HepG2 (cell line): ENCODE measurements at regions not wholly inside any gene's neighbourhood (a gene's known extent, or its start where the extent isn't known, plus 50 kb on each side); places are given as distances from the start of the nearest gene placed in this dataset.

Source experiments
- ATAC-seq: fragments of 200-7000 bp; cut with Tn5 transposase; 3 replicates; pipeline ENCODE4 v1.9.1; 2020; ENCODE audit warnings: mild to moderate bottlenecking, moderate library complexity
- BruUV-seq: library from RNA; stranded (reverse); fragments of 400-500 nt; replicated peaks from 2 replicates; lab custom pipeline; 2021; lab: Mats Ljungman, UMichigan
- CTCF ChIA-PET: fragments of 300-600 bp; formaldehyde crosslinking; extraction: SDS; loops from one replicate; lab custom pipeline; 2021; ENCODE audit warnings: low total read pairs, inconsistent platforms, low intra/inter-chr PET ratio; lab: Yijun Ruan, JAX
- POLR2A ChIA-PET: fragments of 350-600 bp; sonication (Branson Sonifier 250); formaldehyde crosslinking; loops from one replicate; lab custom pipeline; 2020; ENCODE audit warnings: antibody characterized with exemption, inconsistent platforms; lab: Yijun Ruan, JAX
- DNase-seq: peaks from one replicate; pipeline ENCODE4 v3.0.0-alpha.2; 2015; ENCODE audit warnings: low spot score
- FAIRE-seq: peaks from 3 replicates; lab custom pipeline; 2011; peaks lifted over from hg19 to GRCh38; lab: Jason Lieb, UNC
- H2AFZ ChIP-seq: one replicate; pipeline ENCODE4 v1.6.1; 2011; ENCODE audit warnings: low read length, inconsistent platforms
- H3K27ac ChIP-seq: fragments of 300-600 bp; 3 replicates; pipeline ENCODE4 v1.8.0; 2011; ENCODE audit warnings: mixed run types, mild to moderate bottlenecking, mixed read lengths, low read length, inconsistent platforms; ENCODE audit not compliant: insufficient read depth; ENCODE audit errors: extremely low read length
- H3K27me3 ChIP-seq, 2 experiments: fragments of 200-600 bp in 1 of 2; 2 replicates in 1 of 2; 3 replicates in 1 of 2; pipeline versions ENCODE4 v1.6.0 to v1.8.0; 2011; ENCODE audit warnings: low read length in 2 of 2, mild to moderate bottlenecking in 2 of 2, moderate library complexity in 2 of 2, inconsistent platforms in 1 of 2; ENCODE audit not compliant: insufficient read depth in 2 of 2, control insufficient read depth in 1 of 2
- H3K36me3 ChIP-seq, 2 experiments: fragments of 200-600 bp in 1 of 2; replicated peaks in 1 of 2; 2 replicates in 1 of 2; 3 replicates in 1 of 2; pipeline versions ENCODE4 v1.5.1 to v1.8.0; 2011; ENCODE audit warnings: low read length in 2 of 2, inconsistent platforms in 1 of 2; ENCODE audit not compliant: insufficient read depth in 2 of 2, control insufficient read depth in 1 of 2
- H3K4me1 ChIP-seq: 2 replicates; pipeline ENCODE4 v1.5.1; 2012; ENCODE audit warnings: low read length, inconsistent platforms; ENCODE audit not compliant: insufficient read depth
- H3K4me2 ChIP-seq: 2 replicates; pipeline ENCODE4 v1.6.0; 2011; ENCODE audit warnings: low read depth, low read length, inconsistent platforms
- H3K4me3 ChIP-seq, 3 experiments: fragments of 200-600 bp in 1 of 3; sonication (generic), shearing (Covaris generic) in 1 of 3; replicated peaks in 1 of 3; 2 replicates each; pipeline ENCODE4 v1.5.1; 2011 to 2016; ENCODE audit warnings: low read length in 3 of 3, inconsistent platforms in 2 of 3, low read depth in 2 of 3, mild to moderate bottlenecking in 2 of 3, control low read depth in 1 of 3, mixed read lengths in 1 of 3; ENCODE audit not compliant: insufficient read depth in 1 of 3
- H3K79me2 ChIP-seq: one replicate; pipeline ENCODE4 v1.6.1; 2011; ENCODE audit warnings: low read length, inconsistent platforms; ENCODE audit not compliant: insufficient read depth
- H3K9ac ChIP-seq: 2 replicates; pipeline ENCODE4 v1.6.0; 2011; ENCODE audit warnings: mild to moderate bottlenecking, low read depth, low read length, inconsistent platforms; ENCODE audit not compliant: insufficient read depth
- H3K9me3 ChIP-seq: 2 replicates; pipeline ENCODE4 v1.5.1; 2012; ENCODE audit warnings: mild to moderate bottlenecking, low read length
- H4K20me1 ChIP-seq: 2 replicates; pipeline ENCODE4 v1.6.0; 2011; ENCODE audit warnings: inconsistent platforms, mild to moderate bottlenecking, low read length, moderate library complexity; ENCODE audit not compliant: insufficient read depth
- AHDC1 ChIP-seq: sonication (generic); formaldehyde crosslinking; IDR thresholded peaks from 2 replicates; pipeline ENCODE4 v1.5.1; 2020; ENCODE audit warnings: mild to moderate bottlenecking, missing genetic modification reagents, borderline replicate concordance
- ATRX ChIP-seq: sonication (generic); formaldehyde crosslinking; IDR thresholded peaks from 2 replicates; pipeline ENCODE4 v1.4.0; 2020; ENCODE audit warnings: missing genetic modification reagents, borderline replicate concordance
- GTF3A ChIP-seq: sonication (generic); formaldehyde crosslinking; conservative IDR thresholded peaks from 2 replicates; pipeline ENCODE4 v1.4.0; 2020; ENCODE audit warnings: mild to moderate bottlenecking, missing genetic modification reagents
- HMG20B ChIP-seq: conservative IDR thresholded peaks from 2 replicates; pipeline ENCODE4 v1.6.1; 2016; ENCODE audit warnings: missing genetic modification reagents, missing compliant biosample characterization
- NPAS2 ChIP-seq: sonication (generic); formaldehyde crosslinking; IDR thresholded peaks from 2 replicates; pipeline ENCODE4 v1.8.0; 2022; ENCODE audit warnings: mild to moderate bottlenecking, missing genetic modification reagents, borderline replicate concordance
- POGZ ChIP-seq: sonication (generic); formaldehyde crosslinking; IDR thresholded peaks from 2 replicates; pipeline ENCODE4 v1.4.0; 2020; ENCODE audit warnings: mild to moderate bottlenecking, missing genetic modification reagents
- PREB ChIP-seq: sonication (generic); formaldehyde crosslinking; IDR thresholded peaks from 2 replicates; pipeline ENCODE4 v1.4.0; 2020; ENCODE audit warnings: missing genetic modification reagents
- RBFOX2 ChIP-seq: fragments of 200-400 bp; formaldehyde crosslinking; IDR thresholded peaks from 2 replicates; pipeline ENCODE4 v1.6.1; 2017; ENCODE audit warnings: low read depth, mild to moderate bottlenecking, low read length
- SPEN ChIP-seq: sonication (generic); formaldehyde crosslinking; IDR thresholded peaks from 2 replicates; pipeline ENCODE4 v1.5.1; 2020; ENCODE audit warnings: low read depth, mild to moderate bottlenecking, missing genetic modification reagents
- STAG1 ChIP-seq: sonication (generic); formaldehyde crosslinking; IDR thresholded peaks from 2 replicates; pipeline ENCODE4 v1.4.0; 2020; ENCODE audit warnings: missing genetic modification reagents
- WIZ ChIP-seq: sonication (generic); formaldehyde crosslinking; IDR thresholded peaks from 2 replicates; pipeline ENCODE4 v1.5.1; 2020; ENCODE audit warnings: mild to moderate bottlenecking, missing genetic modification reagents
- ZNF281 ChIP-seq: sonication (generic); formaldehyde crosslinking; IDR thresholded peaks from 2 replicates; pipeline ENCODE4 v1.4.0; 2020; ENCODE audit warnings: missing genetic modification reagents, borderline replicate concordance
- ZNF33B ChIP-seq: sonication (generic); formaldehyde crosslinking; IDR thresholded peaks from 2 replicates; pipeline ENCODE4 v1.5.1; 2020; ENCODE audit warnings: mild to moderate bottlenecking, missing genetic modification reagents
- ZNF547 ChIP-seq: sonication (generic); formaldehyde crosslinking; IDR thresholded peaks from 2 replicates; pipeline ENCODE4 v1.5.1; 2020; ENCODE audit warnings: mild to moderate bottlenecking, missing genetic modification reagents
- ZNF781 ChIP-seq: sonication (generic); formaldehyde crosslinking; IDR thresholded peaks from 2 replicates; pipeline ENCODE4 v1.5.1; 2020; ENCODE audit warnings: borderline replicate concordance, mild to moderate bottlenecking, missing genetic modification reagents; ENCODE audit errors: not compliant biosample characterization
- WGBS: methylation state at CpG from one replicate; pipeline ENCODE4 v1.1.6; 2017; ENCODE audit warnings: low lambda C conversion rate; 5-methylcytosine and 5-hydroxymethylcytosine counted together
- in situ Hi-C: cut with HindIII; loops from 2 replicates; pipeline ENCODE4 v1.10.0; 2017; ENCODE audit warnings: low pct_unique_long_range_greater_than_20kb; ENCODE audit not compliant: extremely low pct_ligation_motif_present
- intact Hi-C: fragments of 100-400 bp; cut with micrococcal nuclease; formaldehyde crosslinking; loops from one replicate; pipeline ENCODE4 v1.10.0; 2022; ENCODE audit not compliant: unreplicated experiment

- TF ChIP-seq AHDC1 (CRISPR knock-in tag) (no peak), HMG20B (CRISPR knock-in tag) (no peak), WIZ (CRISPR knock-in tag) (no peak), POGZ (CRISPR knock-in tag) (no peak), ATRX (CRISPR knock-in tag) (no peak), ZNF781 (no peak), RBFOX2 (no peak), NPAS2 (no peak)
Observed at GRCh38 chr11:105381941-105382340, 227.9 kb upstream of the GRIA4 start (continued).

- intact Hi-C loops: no loop called here
- H3K36me3 ChIP-seq: no peaks in the 10 kb centered on the region
- H3K9ac ChIP-seq: no peak overlapping the region
- no peak overlapping the region for H2AFZ ChIP-seq
- H3K9me3 ChIP-seq: peaks cover 4% of the 10 kb centered on the region; the same call in 1 of the 2 replicates
- H4K20me1 ChIP-seq: no peaks in the 10 kb centered on the region
- BruUV-seq: no TSS peak
- no peak overlapping the region for H3K4me2 ChIP-seq
- no peak for DNase-seq
- H3K4me1 ChIP-seq: no peaks in the 10 kb centered on the region
- H3K27ac ChIP-seq: no peak overlapping the region
- no peak for TF ChIP-seq SPEN (CRISPR knock-in tag)
- TF ChIP-seq STAG1 (CRISPR knock-in tag): no peak
- no peak for TF ChIP-seq GTF3A (CRISPR knock-in tag)
- TF ChIP-seq ZNF33B: no peak
- TF ChIP-seq ZNF281 (CRISPR knock-in tag): no peak
- TF ChIP-seq PREB (CRISPR knock-in tag): no peak
- TF ChIP-seq ZNF547 (CRISPR knock-in tag): no peak
- no peak for ATAC-seq
- no peak for FAIRE-seq
- in situ Hi-C loops: no loop called here
- 11% methylated on average over 5 of the region's 5 CpGs for WGBS
- ChIA-PET POLR2A (no interaction called here), CTCF (no interaction called here)
- no peak overlapping the region for H3K4me3 ChIP-seq
- H3K27me3 ChIP-seq: no peaks in the 10 kb centered on the region
- no peaks in the 10 kb centered on the region for H3K79me2 ChIP-seq
Observed at GRCh38 chr11:105377870-105378269, 232.0 kb upstream of the GRIA4 start.
